Urothelium cell line (cell line): ENCODE measurements at regions not wholly inside any gene's neighbourhood (a gene's known extent, or its start where the extent isn't known, plus 50 kb on each side); places are given as distances from the start of the nearest gene placed in this dataset.

Experiments used
- DNase-seq: peaks from one replicate; pipeline ENCODE4 v3.0.0; 2011; ENCODE audit warnings: low spot score, mixed read lengths
- FAIRE-seq: peaks from 2 replicates; lab custom pipeline; 2011; peaks lifted over from hg19 to GRCh38; lab: Jason Lieb, UNC

- no peak for FAIRE-seq
- no peak for DNase-seq
These were observed 669.9 kb upstream of the NR5A2 start for GRCh38 chr1:199357599-199357998.

GRCh38 chr1:199362996-199363395 lies 664.5 kb upstream of the NR5A2 start:
- DNase-seq (no peak), FAIRE-seq (no peak)

DNA sequence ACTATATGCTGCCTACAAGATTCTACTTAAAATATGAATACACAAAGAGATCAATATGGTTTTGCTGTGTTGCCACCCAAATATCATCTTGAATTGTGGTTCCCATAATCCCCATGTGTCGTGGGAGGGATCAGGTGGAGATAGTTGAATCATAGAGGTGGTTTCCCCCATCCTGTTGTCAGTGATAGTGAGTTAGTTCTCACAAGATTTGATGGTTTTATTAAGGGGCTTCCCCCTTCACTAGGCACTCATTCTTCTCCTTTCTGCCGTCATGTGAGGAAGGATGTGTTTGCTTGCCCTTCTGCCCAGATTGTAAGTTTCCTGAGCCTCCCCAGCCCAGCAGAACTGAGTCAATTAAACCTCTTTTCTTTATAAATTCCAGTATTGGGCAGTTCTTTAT lies 654.4 kb upstream of the NR5A2 start:
- DNase-seq (no peak), FAIRE-seq (no peak)

DNA sequence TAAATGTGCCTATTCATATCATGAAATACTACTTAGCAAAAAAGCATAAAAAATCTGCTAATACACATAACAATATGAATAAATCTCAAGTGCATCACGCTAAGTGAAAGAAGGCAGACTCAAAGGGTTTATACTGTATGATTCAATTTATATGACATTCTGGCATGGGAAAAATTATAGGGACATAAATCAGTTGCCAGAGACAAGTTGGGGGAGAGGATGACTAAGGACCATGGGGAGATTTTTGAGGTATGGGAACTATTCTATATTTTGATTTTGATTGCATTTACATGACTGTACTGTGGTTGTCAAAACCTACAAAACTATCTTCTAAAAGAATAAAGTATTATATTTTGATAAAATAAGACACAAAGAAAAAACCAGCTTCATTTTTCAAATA lies 650.3 kb upstream of the NR5A2 start:
- DNase-seq (no peak), FAIRE-seq (no peak)

DNA sequence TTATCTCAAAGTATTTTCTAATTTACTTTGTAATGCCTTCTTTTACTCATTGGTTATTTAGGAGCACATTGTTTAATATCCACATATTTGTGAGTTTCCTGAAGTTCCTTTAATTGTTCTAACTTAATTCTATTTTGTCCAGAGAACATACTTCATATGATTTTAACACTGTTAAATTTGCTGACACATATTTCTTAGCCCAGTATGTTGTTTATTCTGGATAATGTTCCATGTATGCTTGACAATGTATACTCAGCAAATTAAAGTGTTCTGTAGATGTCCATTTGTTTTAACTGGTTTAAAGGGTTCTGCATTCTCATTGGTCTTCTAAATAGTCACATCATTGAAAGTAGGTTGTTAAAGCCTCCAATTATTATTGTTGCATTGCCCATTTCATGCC lies 643.7 kb upstream of the NR5A2 start:
- no peak for FAIRE-seq

GRCh38 chr1:199394856-199395255 lies 632.7 kb upstream of the NR5A2 start:
- DNase-seq (no peak), FAIRE-seq (no peak)

More for the DNA sequence above, 643.7 kb upstream of the NR5A2 start:
- DNase-seq: no peak

- DNase-seq (no peak), FAIRE-seq (no peak)
These were observed 631.1 kb upstream of the NR5A2 start for GRCh38 chr1:199396456-199396855.

GRCh38 chr1:199399996-199400724 lies 627.4 kb upstream of the NR5A2 start:
- FAIRE-seq (no peak), DNase-seq (no peak)

DNA sequence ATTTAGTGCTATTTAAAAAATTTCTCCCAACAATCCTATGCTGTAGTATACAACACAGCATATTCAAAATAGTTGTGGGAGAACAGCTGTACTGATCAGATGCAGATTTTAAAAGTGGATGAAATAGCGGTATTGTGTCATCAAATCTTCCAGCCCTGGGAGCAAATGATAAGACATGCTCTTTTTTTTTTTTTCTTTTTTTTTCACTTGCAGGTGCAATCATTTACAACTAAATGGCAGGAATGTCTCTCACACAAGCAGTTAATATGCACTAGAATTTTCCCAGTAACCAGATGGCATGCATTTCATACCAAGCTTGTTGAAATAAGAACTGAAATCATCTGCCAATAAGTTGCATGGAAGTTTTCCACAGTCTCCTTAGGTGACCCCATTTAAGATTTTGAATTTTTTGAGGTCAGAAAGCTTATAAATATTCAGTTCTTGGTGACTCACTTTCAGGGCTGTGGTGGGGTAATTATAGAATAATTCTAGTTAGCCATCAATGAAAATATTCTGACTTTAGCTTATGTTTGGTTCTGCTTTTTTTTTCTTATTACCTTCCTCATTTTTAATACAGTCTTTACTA lies 623.9 kb upstream of the NR5A2 start:
- DNase-seq (no peak), FAIRE-seq (no peak)

GRCh38 chr1:199404191-199404590 lies 623.3 kb upstream of the NR5A2 start:
- FAIRE-seq (no peak), DNase-seq (no peak)

DNA sequence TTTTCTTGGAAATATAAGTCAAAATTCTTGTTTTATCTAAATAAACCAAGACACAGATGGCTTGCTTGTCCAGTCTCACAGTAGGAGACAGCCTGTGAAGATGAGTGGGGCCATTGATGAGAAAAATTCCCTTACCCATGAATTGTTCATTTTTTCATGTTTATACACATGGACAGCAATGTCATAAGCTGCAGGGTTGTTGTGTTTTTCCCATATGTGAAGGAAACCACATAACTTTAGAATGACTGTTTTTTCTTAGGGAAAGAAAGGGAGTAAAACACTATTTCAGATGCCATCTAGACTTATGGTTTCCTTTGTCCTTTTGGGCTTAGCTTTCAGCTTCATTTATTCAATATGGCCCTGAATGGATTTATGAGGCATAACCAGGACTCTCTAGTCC lies 622.5 kb upstream of the NR5A2 start:
- FAIRE-seq: no peak
- DNase-seq: no peak

DNA sequence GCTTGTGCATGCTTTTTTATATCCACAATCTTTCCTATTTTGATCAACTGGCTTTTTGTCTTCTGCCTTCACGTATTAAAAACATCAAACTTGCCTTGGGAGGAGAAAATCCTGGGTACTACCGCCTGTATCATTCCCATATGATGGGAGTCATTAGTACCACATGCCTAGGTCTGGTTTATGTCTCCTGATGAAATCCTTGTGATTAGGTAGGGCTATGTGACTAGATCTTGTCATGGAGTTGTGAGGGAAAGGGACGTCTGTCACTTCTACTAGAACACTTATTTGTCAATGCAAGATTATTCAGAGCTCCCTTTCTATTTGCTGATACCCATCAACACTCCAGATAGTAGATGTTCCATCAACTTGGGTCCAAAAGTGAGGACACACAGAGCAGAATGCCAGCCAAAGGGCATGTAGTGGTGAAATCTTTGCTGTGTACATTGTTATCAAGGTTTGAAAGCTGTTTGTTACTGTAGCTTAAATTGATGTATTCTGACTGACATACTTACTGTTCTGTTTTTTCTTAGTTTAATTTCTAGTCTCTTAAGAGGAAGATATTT lies 621.8 kb upstream of the NR5A2 start:
- FAIRE-seq (no peak), DNase-seq (no peak)

- FAIRE-seq: no peak
- no peak for DNase-seq
These were observed 617.0 kb upstream of the NR5A2 start for GRCh38 chr1:199410462-199410861.

DNA sequence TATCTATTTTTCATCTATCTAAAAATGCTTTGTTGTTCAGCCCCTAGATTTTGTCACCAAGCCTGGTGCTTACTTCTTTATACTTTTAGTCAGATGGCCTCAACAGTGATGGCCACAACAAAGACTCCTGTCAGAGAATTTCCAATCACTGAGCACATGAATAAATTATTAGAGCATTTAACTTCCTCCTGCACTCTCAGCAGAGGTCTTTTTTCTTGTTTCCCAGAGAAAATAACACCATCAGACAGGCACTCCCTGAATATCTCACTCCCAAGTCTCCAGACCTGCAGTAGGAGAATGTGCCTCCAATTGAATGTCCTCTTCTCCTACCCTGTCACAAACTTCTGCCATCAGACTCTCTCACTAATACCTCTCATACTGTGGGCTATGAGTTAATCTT lies 616.0 kb upstream of the NR5A2 start:
- DNase-seq (no peak), FAIRE-seq (no peak)

- DNase-seq: peak; percentile 8
- FAIRE-seq: no peak
These were observed 605.3 kb upstream of the NR5A2 start for GRCh38 chr1:199422206-199422605.

- FAIRE-seq: no peak
- DNase-seq: no peak
These were observed 579.6 kb upstream of the NR5A2 start for GRCh38 chr1:199447906-199448305.

DNA sequence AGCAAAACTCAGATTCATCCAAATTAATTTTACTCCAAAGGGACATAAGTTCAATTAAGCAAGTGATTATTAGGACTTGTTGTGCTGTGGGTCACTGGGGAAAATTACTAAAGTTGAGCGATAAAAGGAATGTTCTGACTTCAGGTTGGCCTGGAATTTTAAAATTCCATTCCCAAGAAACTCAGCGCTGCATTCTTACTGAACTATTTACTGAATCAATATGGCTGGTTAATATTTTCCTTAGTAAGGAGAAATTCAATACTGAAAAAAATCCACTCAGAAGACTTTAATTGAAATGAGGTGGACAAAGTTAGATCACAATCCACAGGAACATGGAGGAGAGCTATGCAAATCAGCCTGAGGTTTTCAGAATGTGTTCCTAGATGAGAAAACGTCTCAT lies 578.9 kb upstream of the NR5A2 start:
- no peak for DNase-seq
- no peak for FAIRE-seq

GRCh38 chr1:199449221-199449620 lies 578.3 kb upstream of the NR5A2 start:
- FAIRE-seq (no peak), DNase-seq (no peak)

DNA sequence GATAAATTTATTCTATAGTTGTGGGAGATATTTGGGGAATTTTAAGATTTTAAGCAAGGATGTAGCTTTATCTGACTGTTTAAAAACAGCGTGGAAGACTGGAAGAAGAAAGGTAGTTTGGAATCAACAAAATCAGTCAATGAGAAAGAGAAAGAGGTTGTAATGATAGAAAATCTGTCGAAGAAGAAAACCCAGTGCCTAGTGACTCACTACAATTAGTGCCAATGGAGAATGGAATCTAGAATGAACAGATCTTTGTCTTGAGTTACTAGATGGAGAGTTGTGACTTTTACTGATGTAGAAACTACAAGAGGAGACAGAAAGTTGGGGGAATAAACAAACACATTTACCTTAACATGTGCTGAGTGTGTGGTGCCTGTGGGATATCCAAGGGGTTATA lies 577.8 kb upstream of the NR5A2 start:
- FAIRE-seq (no peak), DNase-seq (no peak)

DNA sequence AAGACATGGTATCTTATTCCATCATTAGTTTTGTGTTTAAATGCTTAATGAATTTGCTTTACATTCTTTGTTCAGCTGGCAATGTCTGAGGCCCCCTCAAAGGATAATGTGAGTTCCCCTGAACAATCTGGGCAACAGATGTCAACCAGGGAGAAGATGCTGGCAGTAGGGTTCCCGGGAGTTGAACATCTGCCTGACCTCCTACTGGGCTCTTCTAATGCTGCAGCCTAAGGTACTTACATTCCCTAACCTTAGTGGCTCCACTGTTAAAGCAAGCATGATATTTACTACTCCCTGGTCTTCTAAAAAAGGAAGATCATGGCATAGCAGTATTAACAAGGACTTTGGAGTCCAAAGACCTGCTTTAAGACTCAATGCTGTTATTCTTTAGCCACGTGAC lies 574.9 kb upstream of the NR5A2 start:
- DNase-seq: no peak
- FAIRE-seq: no peak

DNA sequence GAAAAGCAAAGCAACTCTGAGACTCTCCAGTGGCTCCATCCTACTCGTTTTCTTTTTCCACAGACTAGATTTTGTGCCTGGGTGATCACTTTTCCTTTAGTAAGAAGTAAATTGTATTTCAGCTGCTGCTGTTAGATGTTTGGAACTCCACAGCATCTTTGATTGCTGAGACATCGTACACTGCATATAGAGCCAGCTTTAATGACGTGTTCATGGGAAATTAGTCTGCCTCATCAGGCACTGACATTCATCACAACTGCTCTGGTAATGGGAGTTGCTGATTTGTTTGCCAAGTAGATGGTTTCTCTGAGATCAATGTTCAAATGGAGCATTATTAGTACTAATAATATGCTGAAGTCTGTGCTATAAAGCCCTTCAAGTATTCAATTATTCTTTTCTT lies 573.8 kb upstream of the NR5A2 start:
- no peak for FAIRE-seq
- no peak for DNase-seq

GRCh38 chr1:199460933-199461332 lies 566.6 kb upstream of the NR5A2 start:
- no peak for DNase-seq
- no peak for FAIRE-seq
